IMR-90 (cell line): ENCODE measurements at regions not wholly inside any gene's neighbourhood (a gene's known extent, or its start where the extent isn't known, plus 50 kb on each side); places are given as distances from the start of the nearest gene placed in this dataset.

Experiments
- ATAC-seq: fragments of 200-7000 bp; cut with Tn5 transposase; 2 replicates; pipeline ENCODE4 v1.9.1; 2020; ENCODE audit warnings: low read depth, mild to moderate bottlenecking, moderate library complexity
- BruUV-seq: library from RNA; stranded (reverse); fragments of 400-500 nt; replicated peaks from 2 replicates; lab custom pipeline; 2021; lab: Mats Ljungman, UMichigan
- CTCF ChIA-PET: fragments of 300-600 bp; formaldehyde crosslinking; extraction: SDS; loops from one replicate; lab custom pipeline; 2021; ENCODE audit warnings: antibody characterized with exemption; lab: Yijun Ruan, JAX
- POLR2A ChIA-PET: fragments of 300-600 bp; sonication (Branson Sonifier 250); formaldehyde crosslinking; loops from one replicate; lab custom pipeline; 2022; ENCODE audit warnings: antibody characterized with exemption; ENCODE audit not compliant: unreplicated experiment; lab: Charles Lee
- DNase-seq: peaks from one replicate; pipeline ENCODE4 v3.0.0; 2013
- H2AFZ ChIP-seq: replicated peaks from 2 replicates; pipeline ENCODE3; 2013; ENCODE audit warnings: low read length, mild to moderate bottlenecking; ENCODE audit not compliant: poor library complexity
- H2AK5ac ChIP-seq: 2 replicates; pipeline ENCODE4 v1.6.1; 2013; ENCODE audit warnings: low read depth, low read length, inconsistent platforms
- H2AK9ac ChIP-seq: replicated peaks from 2 replicates; pipeline ENCODE3; 2013; ENCODE audit warnings: mild to moderate bottlenecking, low read depth, low read length, moderate library complexity; ENCODE audit not compliant: poor library complexity
- H2BK120ac ChIP-seq: 2 replicates; pipeline ENCODE4 v1.6.1; 2013; ENCODE audit warnings: low read depth, low read length, inconsistent platforms
- H2BK15ac ChIP-seq: 3 replicates; pipeline ENCODE4 v1.6.1; 2013; ENCODE audit warnings: low read depth, low read length, inconsistent platforms
- H2BK20ac ChIP-seq: 2 replicates; pipeline ENCODE4 v1.6.1; 2013; ENCODE audit warnings: low read depth, mild to moderate bottlenecking, inconsistent platforms, low read length, moderate library complexity
- H2BK5ac ChIP-seq: 2 replicates; pipeline ENCODE4 v1.6.1; 2013; ENCODE audit warnings: mild to moderate bottlenecking, low read depth, low read length, inconsistent platforms; ENCODE audit not compliant: poor library complexity, severe bottlenecking
- H3K14ac ChIP-seq: replicated peaks from 2 replicates; pipeline ENCODE4 v1.6.1; 2013; ENCODE audit warnings: low read depth, low read length, inconsistent platforms
- H3K18ac ChIP-seq: 2 replicates; pipeline ENCODE4 v1.6.1; 2013; ENCODE audit warnings: low read depth, low read length, control low read depth
- H3K23ac ChIP-seq: 2 replicates; pipeline ENCODE4 v1.6.1; 2013; ENCODE audit warnings: low read depth, low read length, inconsistent platforms
- H3K27ac ChIP-seq: 2 replicates; pipeline ENCODE4 v1.5.1; 2013; ENCODE audit warnings: mild to moderate bottlenecking, control low read depth, low read length; ENCODE audit not compliant: insufficient read depth
- H3K27me3 ChIP-seq: 2 replicates; pipeline ENCODE4 v1.6.1; 2013; ENCODE audit warnings: low read length; ENCODE audit not compliant: control insufficient read depth, insufficient read depth
- H3K36me3 ChIP-seq: 2 replicates; pipeline ENCODE4 v1.6.1; 2013; ENCODE audit warnings: low read length, mixed read lengths; ENCODE audit not compliant: control insufficient read depth, insufficient read depth
- H3K4ac ChIP-seq: 2 replicates; pipeline ENCODE4 v1.6.1; 2013; ENCODE audit warnings: low read depth, low read length, inconsistent platforms
- H3K4me1 ChIP-seq: 2 replicates; pipeline ENCODE4 v1.6.1; 2013; ENCODE audit warnings: low read length, mixed read lengths; ENCODE audit not compliant: control insufficient read depth, insufficient read depth
- H3K4me2 ChIP-seq: 2 replicates; pipeline ENCODE4 v1.6.1; 2013; ENCODE audit warnings: low read depth, mild to moderate bottlenecking, control low read depth, low read length, moderate library complexity
- H3K4me3 ChIP-seq: 2 replicates; pipeline ENCODE4 v1.5.1; 2013; ENCODE audit warnings: low read depth, mild to moderate bottlenecking, control low read depth, low read length, moderate library complexity; ENCODE audit not compliant: insufficient read depth
- H3K56ac ChIP-seq: 2 replicates; pipeline ENCODE4 v1.6.1; 2013; ENCODE audit warnings: low read length, inconsistent platforms; ENCODE audit not compliant: insufficient read depth; ENCODE audit errors: extremely low read depth
- H3K79me1 ChIP-seq, 2 experiments: 2 replicates each; pipeline ENCODE4 v1.6.1; 2013; ENCODE audit warnings: low read length in 2 of 2, inconsistent platforms in 1 of 2, low read depth in 1 of 2
- H3K9ac ChIP-seq: 2 replicates; pipeline ENCODE4 v1.6.1; 2013; ENCODE audit warnings: low read depth, low read length, control low read depth
- H3K9me1 ChIP-seq: 2 replicates; pipeline ENCODE4 v1.6.1; 2013; ENCODE audit warnings: low read length, inconsistent platforms; ENCODE audit not compliant: insufficient read depth
- H3K9me3 ChIP-seq: 2 replicates; pipeline ENCODE4 v1.6.1; 2013; ENCODE audit warnings: low read length; ENCODE audit not compliant: control insufficient read depth, insufficient read depth
- H4K20me1 ChIP-seq: 2 replicates; pipeline ENCODE4 v1.6.1; 2013; ENCODE audit warnings: low read length, inconsistent platforms; ENCODE audit not compliant: insufficient read depth
- H4K5ac ChIP-seq: 2 replicates; pipeline ENCODE4 v1.6.1; 2013; ENCODE audit warnings: mild to moderate bottlenecking, low read depth, low read length, control low read depth
- H4K8ac ChIP-seq, 2 experiments: 2 replicates each; pipeline ENCODE4 v1.6.1; 2013; ENCODE audit warnings: low read depth in 2 of 2, low read length in 2 of 2, control low read depth in 1 of 2, inconsistent platforms in 1 of 2
- H4K91ac ChIP-seq: 2 replicates; pipeline ENCODE4 v1.6.1; 2013; ENCODE audit warnings: low read depth, low read length, inconsistent platforms; ENCODE audit not compliant: insufficient read depth
- CTCF ChIP-seq: conservative IDR thresholded peaks from 2 replicates; pipeline ENCODE4 v1.5.1; 2012; ENCODE audit warnings: mild to moderate bottlenecking, low read depth, low read length, improper control_type of control experiment
- MAZ ChIP-seq: IDR thresholded peaks from 2 replicates; pipeline ENCODE4 v1.6.1; 2012; ENCODE audit warnings: low read depth, mild to moderate bottlenecking, low read length, improper control_type of control experiment, moderate library complexity, borderline replicate concordance
- MXI1 ChIP-seq: IDR thresholded peaks from 2 replicates; pipeline ENCODE4 v1.6.1; 2012; ENCODE audit warnings: low read depth, mild to moderate bottlenecking, low read length, moderate library complexity, borderline replicate concordance
- SMC3 ChIP-seq: fragments of 150-350 bp; IDR thresholded peaks from 2 replicates; pipeline ENCODE4 v1.6.1; 2016; ENCODE audit warnings: low read depth, mild to moderate bottlenecking, antibody characterized with exemption, low read length, moderate library complexity
- USF2 ChIP-seq: fragments of 150-350 bp; IDR thresholded peaks from 2 replicates; pipeline ENCODE4 v1.6.1; 2017; ENCODE audit warnings: mild to moderate bottlenecking, antibody characterized with exemption, low read length, low read depth
- WGBS, 2 experiments: methylation state at CpG; one replicate each; pipeline versions ENCODE4 v1.1.5 to v1.1.7; 2013; ENCODE audit warnings: missing lambda C conversion rate in 2 of 2; ENCODE audit not compliant: insufficient read length in 1 of 2; ENCODE audit errors: extremely low coverage in 2 of 2; 5-methylcytosine and 5-hydroxymethylcytosine counted together
- dilution Hi-C: fragments of 300-500 bp; cut with HindIII; formaldehyde crosslinking; loops from one replicate; pipeline ENCODE4 v1.14.3; 2018; ENCODE audit warnings: low sequenced_read_pairs; ENCODE audit not compliant: unreplicated experiment
- in situ Hi-C: fragments of 300-500 bp; cut with MboI; formaldehyde crosslinking; loops from 3 replicates; pipeline ENCODE4 v1.14.3; 2019; ENCODE audit warnings: low sequenced_read_pairs, inconsistent platforms, mixed read lengths
- intact Hi-C: fragments of 100-400 bp; cut with micrococcal nuclease; formaldehyde crosslinking; loops from 2 replicates; pipeline ENCODE4 v1.10.0; 2022

GRCh38 chr1:55304229-55304740 is 89.1 kb upstream of the USP24 start:
- POLR2A ChIA-PET = no interaction called here
- DNase-seq = no peak

More at GRCh38 chr1:55304229-55304740, 89.1 kb upstream of the USP24 start:
- Histone ChIP-seq H3K27me3 (no peaks in the 10 kb centered on the region; the same call in 1 of the 2 replicates), H3K18ac (no peak overlapping the region), H2AK5ac (no peak overlapping the region), H3K27ac (no peak overlapping the region), H4K8ac (no peak overlapping the region), H3K4me3 (no peak overlapping the region), H3K14ac (no peak overlapping the region), H4K91ac (no peak overlapping the region), H3K9ac (no peak overlapping the region), H4K5ac (no peak overlapping the region), H3K9me1 (0 out of 2 replicates have a peak, but pooled peaks cover 2% of the 10 kb centered on the region), H2AFZ (no peak overlapping the region), H3K4ac (no peak overlapping the region), H2AK9ac (no peak overlapping the region), H3K36me3 (no peaks in the 10 kb centered on the region), H2BK120ac (no peak overlapping the region), H3K9me3 (no peaks in the 10 kb centered on the region), H2BK20ac (no peak overlapping the region), H3K56ac (no peak overlapping the region), H4K20me1 (no peaks in the 10 kb centered on the region), H3K23ac (no peak overlapping the region), H2BK5ac (no peak overlapping the region), H3K4me2 (no peak overlapping the region), H3K4me1 (peaks cover 5% of the 10 kb centered on the region), H3K79me1 (no peaks in the 10 kb centered on the region), H2BK15ac (no peak overlapping the region)
- TF ChIP-seq MAZ (no peak), SMC3 (no peak), USF2 (no peak), CTCF (no peak), MXI1 (no peak)
- intact Hi-C loops (no loop called here), in situ Hi-C loops (no loop called here), dilution Hi-C loops (no loop called here)
- WGBS, 2 experiments = no CpG with 5 or more reads among the region's 1 CpG
- no peak for ATAC-seq
- BruUV-seq = no TSS peak
- CTCF ChIA-PET = no interaction called here
